ENCODE measurements at regions not wholly inside any gene's neighbourhood (a gene's known extent, or its start where the extent isn't known, plus 50 kb on each side); places are given as distances from the start of the nearest gene placed in this dataset.

DNA sequence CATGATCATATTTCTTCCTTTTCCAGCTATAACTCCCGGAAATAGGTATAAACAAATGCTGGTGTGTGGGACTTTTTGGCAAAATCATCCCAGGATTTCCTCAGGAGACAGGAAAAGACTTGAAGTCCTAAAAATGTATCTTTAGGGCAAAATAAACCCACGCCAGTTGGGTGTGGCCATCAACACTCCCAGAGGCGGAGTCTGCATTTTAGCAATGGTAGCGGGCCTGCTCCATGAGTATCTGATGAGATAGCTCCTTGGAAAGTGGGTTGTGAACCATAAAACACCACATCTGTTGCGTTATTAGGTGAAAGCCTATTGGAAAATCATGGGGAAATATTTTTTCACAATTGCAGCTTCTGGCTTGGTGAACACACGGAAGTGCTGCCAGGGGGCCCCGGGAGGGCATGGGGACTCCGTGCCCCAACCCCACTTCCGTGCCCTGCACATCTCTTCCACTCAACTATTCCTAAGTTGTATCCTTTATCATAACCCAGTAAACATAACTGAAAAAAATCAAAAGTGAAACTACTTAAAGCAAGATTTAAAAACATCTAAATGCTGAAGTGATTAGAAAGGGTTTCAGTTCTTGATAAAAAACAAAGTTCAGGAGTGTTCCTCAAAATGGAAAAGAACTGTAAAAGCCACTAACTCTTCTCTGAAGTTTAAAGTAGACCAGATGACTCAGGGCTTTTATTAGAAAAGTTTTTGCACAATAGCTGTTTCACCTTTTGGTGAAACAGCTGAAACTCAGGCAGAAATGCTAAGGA, 111.2 kb downstream of the LRRC70 start:
- no peak for TF ChIP-seq CTCF (IDR thresholded peaks at IDR 0.05)
- no peak for TF ChIP-seq ZFX (IDR thresholded peaks at IDR 0.05; ENCODE audit: borderline replicate concordance)

Data from 22Rv1 (cell line).